ENCODE measurements at regions not wholly inside any gene's neighbourhood (a gene's known extent, or its start where the extent isn't known, plus 50 kb on each side); places are given as distances from the start of the nearest gene placed in this dataset.

- no peak for DNase-seq (ENCODE audit: extremely low read depth, low read depth)
Measured at GRCh38 chr10:2982146-2982545, 85.2 kb upstream of the PFKP start.

- DNase-seq (ENCODE audit: extremely low read depth, low read depth) = no peak
Measured at GRCh38 chr10:2981361-2981801, 86.0 kb upstream of the PFKP start.

GRCh38 chr10:2980791-2981360 lies 86.5 kb upstream of the PFKP start:
- DNase-seq (ENCODE audit: extremely low read depth, low read depth) = no peak

- no peak for DNase-seq (ENCODE audit: extremely low read depth, low read depth)
Measured at GRCh38 chr10:2980116-2980515, 87.2 kb upstream of the PFKP start.

- DNase-seq (ENCODE audit: extremely low read depth, low read depth) = no peak
Measured at GRCh38 chr10:2979306-2979705, 88.0 kb upstream of the PFKP start.

- DNase-seq (ENCODE audit: extremely low read depth, low read depth) = no peak
Measured at GRCh38 chr10:2978574-2979273, 88.6 kb upstream of the PFKP start.

GRCh38 chr10:2978111-2978510 lies 89.2 kb upstream of the PFKP start:
- DNase-seq (ENCODE audit: extremely low read depth, low read depth) = peak; percentile 47

- DNase-seq (ENCODE audit: extremely low read depth, low read depth) = no peak
Measured at GRCh38 chr10:2974503-2975207, 92.7 kb upstream of the PFKP start.

GRCh38 chr10:2974083-2974482 lies 93.3 kb upstream of the PFKP start:
- no peak for DNase-seq (ENCODE audit: extremely low read depth, low read depth)

- no peak for DNase-seq (ENCODE audit: extremely low read depth, low read depth)
Measured at GRCh38 chr10:2972810-2973209, 94.5 kb upstream of the PFKP start.

- no peak for DNase-seq (ENCODE audit: extremely low read depth, low read depth)
Measured at GRCh38 chr10:2972216-2972615, 95.1 kb upstream of the PFKP start.

GRCh38 chr10:2970190-2970823 lies 97.0 kb upstream of the PFKP start:
- DNase-seq (ENCODE audit: extremely low read depth, low read depth) = no peak

GRCh38 chr10:2968401-2969058 lies 98.8 kb upstream of the PFKP start:
- DNase-seq (ENCODE audit: extremely low read depth, low read depth) = no peak

- DNase-seq (ENCODE audit: extremely low read depth, low read depth) = no peak
Measured at GRCh38 chr10:2966134-2966533, 101.2 kb upstream of the PFKP start.

GRCh38 chr10:2964632-2965296 lies 102.6 kb upstream of the PFKP start:
- no peak for DNase-seq (ENCODE audit: extremely low read depth, low read depth)

- no peak for DNase-seq (ENCODE audit: extremely low read depth, low read depth)
Measured at GRCh38 chr10:2963889-2964631, 103.3 kb upstream of the PFKP start.

GRCh38 chr10:2962194-2962593 lies 105.2 kb upstream of the PFKP start:
- no peak for DNase-seq (ENCODE audit: extremely low read depth, low read depth)

- no peak for DNase-seq (ENCODE audit: extremely low read depth, low read depth)
Measured at GRCh38 chr10:2958659-2959058, 108.7 kb upstream of the PFKP start.

- no peak for DNase-seq (ENCODE audit: extremely low read depth, low read depth)
Measured at GRCh38 chr10:2957785-2958184, 109.6 kb upstream of the PFKP start.

- no peak for DNase-seq (ENCODE audit: extremely low read depth, low read depth)
Measured at GRCh38 chr10:2955064-2955463, 112.3 kb upstream of the PFKP start.
